NCI-H526 treated with DMSO at 0.1 percent for 48 hours (cell line): ENCODE measurements at regions not wholly inside any gene's neighbourhood (a gene's known extent, or its start where the extent isn't known, plus 50 kb on each side); places are given as distances from the start of the nearest gene placed in this dataset.

ENCODE experiments used
- DNase-seq: peaks from one replicate; lab custom pipeline; 2025; lab: John Stamatoyannopoulos, UW

DNA sequence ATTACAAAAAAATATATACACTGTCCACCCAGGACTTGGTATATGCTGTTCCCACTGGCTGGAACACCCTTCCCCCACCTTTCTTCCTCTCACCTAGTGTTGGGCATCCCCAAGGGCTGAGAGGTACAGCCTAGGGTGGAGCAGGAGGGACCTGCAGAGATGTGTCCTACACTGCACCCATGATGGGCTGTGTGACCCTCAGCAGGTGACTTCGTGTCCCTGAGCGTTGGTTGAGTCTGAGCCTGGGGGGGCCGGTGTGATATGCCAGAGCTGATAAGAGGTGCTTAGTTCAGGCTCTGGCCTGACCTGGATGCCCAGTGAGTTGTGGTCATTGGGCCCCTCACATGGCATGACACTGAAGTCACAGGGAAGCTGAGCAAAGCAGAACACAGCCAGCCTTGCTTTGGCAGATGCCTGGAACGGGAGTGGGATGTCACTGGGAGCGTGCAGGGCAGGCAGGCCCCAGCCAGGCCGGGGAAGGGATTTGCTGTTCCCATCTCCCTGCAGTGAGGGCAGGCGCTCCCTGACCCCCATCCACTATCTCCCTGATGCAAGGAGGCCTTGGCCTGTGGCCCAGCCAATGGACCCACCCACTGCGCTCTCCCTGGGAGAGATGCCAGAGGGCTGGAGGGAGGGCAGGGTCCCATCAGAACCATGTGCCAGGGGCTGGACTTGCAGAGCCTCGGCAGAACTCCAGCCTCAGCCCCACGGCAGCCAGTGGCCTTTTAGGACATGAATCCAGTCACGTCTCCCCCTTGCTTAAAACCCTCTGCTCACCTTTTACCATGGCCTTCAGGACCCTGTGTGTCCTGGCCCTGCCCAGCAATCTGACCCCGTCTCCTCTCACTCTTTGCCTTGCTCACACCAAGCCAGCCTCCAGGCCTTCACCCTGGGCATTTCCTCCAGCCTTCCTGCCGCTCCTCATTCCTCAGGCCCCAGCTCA lies 138.9 kb downstream of the MN1 start:
- no peak for DNase-seq

DNA sequence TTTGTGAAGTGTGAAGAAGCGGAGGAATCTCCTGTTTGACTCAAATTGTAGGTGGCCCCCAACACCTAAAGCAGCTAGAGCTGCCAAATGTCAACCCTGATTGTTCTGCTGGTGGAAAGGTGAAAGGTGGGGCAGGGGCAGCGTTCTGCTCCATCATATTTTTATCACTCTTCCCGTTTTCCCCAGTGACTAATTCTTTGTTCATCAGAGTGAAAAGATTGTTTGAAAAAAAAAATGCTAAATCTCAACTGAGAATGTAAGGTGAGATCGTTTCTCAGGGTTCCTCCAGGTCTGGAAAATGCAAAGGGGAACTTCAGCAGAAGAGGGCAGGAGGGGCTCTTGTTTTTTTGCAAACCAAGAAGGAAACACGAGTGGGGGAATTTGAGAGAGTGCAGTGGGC lies 137.7 kb downstream of the MN1 start:
- DNase-seq: no peak

DNA sequence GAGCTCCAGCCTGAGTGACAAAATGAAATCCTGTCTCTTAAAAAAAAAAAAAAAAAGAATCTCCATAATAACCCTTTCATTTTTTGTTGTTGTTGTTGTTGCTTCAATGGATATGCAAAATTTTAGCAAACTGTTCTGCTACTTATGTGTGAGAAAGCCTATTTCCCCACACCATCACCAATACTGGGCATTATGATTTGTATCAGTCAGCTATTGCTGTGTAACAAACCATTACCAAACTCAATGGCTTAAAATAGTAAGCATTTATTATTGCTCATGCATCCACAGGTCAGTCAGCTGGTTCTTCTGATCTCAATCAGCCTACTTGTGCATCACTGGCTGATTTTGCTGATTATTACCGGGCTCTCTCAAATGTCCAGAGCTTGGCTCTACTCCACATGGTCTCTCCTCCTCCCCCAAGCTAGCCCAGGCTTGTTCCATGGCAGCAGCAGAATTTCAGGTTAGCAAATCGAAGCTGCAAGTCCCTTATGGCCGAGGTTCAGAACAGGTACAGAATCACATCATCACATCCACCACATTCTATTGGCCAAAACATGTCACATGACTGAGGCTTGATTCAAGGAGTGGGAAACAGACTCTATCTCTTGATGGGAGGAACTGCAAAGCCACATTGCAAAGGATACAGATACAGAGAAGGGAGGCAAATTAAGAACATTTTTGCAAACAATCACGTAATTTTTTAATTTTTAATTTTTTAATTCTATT lies 135.1 kb downstream of the MN1 start:
- no peak for DNase-seq

DNA sequence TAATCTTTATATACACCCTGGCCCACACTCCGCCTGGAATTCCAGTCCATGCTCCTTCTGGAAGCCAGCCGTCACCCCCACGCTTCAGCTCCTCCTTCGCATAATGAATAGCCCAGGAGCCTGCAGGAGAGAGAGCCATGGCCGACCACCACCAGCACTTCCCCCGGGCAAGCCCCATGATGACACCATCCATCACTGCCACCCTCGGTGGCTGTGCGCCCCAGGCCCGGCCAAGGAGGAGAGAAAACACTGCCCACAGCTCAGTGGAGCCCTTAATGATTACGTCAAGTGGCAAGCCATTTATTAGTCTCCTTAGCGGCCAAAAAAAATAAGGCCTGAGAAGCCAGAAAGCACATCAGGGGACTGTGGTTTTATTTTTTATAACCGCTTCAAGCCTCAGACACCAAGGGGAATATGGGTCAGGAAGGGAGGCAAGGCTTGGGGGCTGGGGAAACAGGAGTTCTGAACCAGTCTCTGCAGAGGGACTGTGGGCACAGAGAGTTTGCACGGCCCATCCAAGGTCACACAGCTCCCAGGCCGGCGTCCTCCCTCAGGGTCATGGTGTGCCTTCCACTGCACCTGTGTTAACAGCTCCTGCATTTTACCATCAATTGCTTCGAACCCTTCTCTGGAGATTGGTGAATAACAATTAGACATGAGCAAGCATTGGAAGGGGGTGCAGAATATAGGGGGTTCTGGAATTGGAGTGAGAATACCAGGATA lies 134.3 kb downstream of the MN1 start:
- no peak for DNase-seq

DNA sequence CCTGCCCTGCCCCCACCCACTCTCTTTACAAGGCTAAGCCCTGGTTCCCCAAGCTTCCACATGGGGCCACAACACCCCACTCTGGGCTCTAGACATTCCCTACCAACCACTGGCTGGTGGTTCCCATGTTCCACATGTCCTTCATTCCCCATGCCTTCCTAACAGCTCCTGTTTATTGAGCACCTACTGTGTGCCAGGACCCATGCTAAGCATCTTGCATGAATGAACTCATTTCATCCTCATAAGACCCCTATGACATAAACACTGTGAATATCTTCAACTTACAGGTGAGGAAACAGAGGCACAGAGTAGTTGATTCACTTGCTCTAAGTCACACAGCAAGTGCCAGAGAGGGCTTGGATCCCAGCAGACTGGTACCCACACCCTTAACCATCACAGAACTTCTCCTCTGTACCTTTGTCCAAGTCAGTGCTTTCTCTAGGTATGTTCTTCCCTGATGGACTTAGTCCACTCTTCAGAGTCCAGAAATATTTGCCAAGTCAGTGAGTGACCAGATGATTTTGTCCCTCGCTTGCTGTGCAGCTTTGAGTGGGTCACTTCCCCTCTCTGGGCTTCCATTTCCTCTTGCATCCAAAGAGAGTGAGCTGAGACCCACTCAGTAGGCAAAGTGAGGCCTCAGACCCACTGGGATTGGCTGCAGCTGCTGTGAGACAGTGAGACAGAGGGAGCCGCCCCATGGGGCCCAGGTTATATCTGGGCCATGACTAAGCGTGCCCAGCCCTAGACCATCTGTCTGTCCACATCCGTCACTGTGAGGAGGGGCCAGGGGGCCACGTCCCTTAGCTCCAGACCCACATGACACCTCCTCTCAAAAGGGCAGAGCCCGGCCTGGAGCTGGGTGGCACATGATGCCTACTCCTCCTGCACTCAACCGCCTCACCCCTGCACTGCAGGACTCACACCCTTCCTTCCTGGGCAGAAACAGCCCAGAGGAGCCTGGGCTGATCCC lies 132.4 kb downstream of the MN1 start:
- no peak for DNase-seq

DNA sequence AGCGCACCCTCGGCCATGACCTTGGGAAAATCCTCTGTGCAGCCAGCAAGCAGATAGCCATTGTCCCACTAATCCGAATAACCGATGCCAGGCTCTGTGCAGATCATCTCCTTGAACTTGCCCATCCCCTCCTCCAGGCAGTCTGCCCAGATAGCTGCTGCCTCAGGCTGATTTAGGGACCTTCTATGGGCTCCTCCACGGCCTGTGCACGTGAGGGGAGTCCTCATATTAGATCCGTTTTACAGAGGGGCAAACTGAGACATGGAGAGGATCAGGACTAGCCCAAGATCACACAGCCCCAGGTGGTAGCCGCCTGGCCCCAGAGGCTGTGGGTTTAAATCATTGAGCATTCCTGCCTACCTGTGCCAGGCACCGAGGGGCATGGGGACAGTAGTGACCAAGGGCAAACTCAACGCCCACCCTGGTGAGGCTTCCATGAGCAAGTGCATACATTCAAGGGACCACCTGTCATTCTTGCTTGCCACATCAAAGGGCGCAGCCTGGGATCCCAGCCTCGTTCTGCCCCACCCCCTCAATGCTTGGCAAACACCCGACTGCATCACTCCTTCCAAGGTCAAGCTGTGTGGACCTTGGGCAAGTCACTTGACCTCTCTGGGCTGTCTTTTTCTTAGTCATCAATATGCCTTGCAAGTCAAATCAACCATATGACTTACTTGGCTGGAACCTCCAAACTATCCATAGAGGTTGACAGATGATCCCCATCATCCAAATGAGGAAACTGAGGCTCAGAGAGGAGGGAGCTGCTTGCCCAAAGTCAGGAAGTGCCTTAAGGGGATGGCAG lies 131.6 kb downstream of the MN1 start:
- DNase-seq: no peak

DNA sequence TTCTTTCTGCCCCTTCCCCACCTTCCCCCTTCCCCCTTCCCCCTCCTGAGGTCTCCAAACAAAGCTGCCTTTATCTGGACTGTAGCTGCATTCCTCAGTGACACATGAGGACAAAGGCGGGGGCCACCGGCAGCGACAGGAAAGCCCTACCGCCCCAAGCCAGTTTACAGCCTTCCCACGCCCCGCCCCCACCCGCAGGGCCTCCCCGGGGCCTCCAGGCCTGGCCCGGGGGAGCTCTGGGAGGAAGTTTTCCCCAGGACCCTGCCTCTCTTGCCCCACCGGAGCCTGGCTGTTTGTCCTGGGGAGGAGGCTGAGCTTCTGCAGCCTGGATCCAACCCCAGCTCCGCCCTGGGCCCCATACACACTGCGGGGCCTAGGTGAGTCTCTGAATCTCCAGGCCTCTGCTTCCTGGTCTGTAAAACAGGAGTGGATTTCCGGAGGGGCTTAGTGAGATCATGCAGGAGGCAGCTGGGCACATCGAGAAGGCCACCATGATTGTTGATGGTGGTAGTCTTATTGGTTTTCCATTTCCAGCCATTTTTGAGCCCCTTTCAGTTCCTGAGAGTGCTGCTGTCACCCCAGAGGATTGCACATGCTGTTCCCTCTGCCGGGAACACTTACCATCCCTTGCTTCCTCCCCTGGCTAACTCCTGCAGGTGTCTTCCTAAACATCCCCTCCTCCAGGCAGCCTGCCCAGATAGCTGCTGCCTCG lies 130.7 kb downstream of the MN1 start:
- DNase-seq: no peak

DNA sequence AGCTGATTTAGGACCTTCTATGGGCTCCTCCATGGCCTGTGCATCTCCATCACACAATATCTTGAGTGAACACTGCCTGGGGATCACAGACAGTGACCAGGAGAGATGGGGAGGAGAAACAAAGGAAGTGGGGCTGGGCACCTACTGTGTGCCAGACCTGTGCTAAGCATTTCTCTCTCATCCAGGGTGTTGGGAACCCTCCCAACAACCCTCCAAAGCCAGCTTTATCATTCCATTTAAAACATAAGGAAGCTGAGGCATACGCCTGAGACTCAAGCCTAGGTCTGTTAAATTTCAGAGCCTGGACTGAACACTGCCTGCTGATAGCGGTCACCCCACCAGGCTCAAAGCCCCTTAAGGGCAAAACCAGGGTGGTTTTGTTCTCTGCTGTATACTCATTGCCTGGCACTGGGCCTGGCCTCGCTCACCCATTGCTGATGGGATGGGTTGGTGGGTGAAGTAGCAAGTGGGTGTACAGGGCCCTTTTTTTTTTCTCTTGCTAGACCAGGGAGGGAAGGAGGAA lies 130.1 kb downstream of the MN1 start:
- no peak for DNase-seq

DNA sequence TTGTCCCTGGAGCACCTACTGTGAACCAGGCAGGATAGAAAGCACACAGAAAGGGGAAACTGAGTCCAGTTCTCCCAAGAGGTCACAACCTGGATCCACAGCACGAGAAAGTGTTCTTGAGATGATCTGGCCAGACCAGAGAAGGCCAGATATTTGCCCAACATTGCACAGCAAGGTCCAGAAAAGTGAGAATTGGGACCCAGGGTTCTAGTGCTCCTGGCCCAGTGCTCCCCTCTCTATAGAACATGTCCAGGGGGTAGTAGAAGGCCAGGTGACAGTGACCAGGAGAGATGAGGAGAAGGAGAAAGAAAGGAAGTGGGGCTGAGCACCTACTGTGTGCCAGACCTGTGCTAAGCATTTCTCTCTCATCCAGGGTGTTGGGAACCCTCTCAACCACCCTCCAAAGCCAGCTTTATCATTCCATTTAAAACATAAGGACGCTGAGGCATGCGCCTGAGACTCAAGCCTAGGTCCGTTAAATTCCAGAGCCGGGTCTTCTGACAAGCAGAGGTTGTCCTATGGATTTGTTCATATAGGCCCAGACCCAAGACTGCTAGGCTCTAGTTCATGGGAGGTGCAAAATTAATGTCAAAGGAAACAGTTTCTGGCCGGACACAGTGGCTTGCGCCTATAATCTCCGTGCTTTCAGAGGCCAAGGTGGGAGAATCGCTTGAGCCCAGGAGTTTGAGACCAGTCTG lies 128.7 kb downstream of the MN1 start:
- DNase-seq: no peak

DNA sequence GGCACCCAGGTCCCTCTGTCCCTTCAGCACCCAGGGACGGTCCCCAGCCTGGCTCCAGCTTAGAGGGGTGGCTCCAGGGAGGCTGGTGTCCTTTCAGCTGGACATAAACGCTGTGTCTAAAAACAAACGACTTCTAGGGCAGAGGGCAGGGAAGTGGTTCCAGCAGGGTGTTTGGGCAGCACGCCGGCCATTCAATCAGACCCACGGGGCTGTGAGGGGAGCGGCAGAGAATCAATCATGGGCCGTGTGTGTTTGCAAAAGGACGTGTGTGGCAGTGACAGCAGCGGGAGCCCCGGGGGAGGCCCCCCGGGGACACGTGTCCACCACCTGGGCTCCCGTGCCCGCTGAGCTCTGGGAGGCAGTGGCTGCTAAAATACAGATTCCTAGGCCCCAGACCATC lies 127.7 kb downstream of the MN1 start:
- DNase-seq: no peak

DNA sequence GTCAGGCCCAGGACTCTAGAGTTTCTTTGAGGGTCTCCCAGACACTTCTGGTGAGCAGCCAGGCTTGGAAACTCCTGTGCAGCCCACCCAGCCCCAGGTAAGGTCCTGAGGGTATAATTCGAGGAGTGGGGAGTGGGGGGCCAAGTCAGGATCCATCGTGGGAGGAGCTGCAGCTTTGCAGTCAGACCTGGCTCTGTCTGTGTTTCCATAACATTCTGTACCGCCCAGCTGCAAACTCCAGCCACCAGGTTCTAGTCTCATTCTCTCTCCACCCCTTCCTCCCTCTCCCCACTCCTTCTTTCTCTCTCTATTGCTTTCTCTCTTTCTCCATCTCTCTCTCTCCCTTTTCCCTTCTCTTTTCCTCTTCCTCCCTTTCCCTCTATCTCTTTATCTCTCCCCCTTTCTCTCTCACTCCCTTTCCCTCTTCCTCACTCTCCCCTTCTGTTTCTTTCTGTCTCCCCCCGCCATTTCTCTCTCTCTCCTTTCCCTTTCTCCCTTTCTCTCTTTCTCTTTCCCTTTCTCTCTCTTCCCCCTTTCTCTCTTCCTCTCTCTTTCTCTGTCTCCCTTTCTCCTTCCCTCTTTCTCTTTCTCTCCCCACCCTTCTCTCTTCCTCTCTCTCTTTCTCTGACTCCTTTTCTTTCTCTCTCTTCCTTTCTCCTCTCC lies 127.2 kb downstream of the MN1 start:
- DNase-seq: no peak

DNA sequence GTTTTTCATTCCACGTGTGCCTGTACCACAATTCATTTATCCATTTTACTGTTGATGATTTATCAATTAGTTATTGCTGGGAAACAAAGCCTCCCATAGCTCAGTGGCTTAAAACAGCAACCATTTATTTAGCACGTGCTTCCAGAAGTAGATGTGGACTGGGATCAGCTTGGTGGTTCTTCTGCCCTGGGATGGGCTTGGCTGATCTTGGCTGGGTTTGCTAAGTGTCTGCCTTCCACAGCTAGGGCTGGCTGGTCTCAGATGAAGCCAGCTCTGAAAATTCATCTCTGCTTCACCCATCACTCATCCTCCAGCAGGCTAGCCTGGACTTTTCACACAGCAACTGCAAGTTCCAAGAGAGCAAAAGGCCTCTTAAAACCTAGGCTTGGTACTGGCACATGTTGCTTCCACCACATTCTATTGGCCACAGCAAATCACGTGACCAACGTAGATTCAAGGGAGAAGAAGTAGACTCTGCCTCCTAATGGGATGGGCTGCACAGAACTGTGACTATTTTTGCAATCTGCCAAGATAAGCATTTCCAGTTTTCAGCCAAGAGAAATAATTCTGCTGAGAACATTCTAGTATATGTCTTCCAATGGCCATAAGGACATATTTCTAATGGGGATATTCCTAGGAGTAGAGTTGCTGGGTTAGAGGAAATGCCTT lies 124.9 kb downstream of the MN1 start:
- DNase-seq: no peak

DNA sequence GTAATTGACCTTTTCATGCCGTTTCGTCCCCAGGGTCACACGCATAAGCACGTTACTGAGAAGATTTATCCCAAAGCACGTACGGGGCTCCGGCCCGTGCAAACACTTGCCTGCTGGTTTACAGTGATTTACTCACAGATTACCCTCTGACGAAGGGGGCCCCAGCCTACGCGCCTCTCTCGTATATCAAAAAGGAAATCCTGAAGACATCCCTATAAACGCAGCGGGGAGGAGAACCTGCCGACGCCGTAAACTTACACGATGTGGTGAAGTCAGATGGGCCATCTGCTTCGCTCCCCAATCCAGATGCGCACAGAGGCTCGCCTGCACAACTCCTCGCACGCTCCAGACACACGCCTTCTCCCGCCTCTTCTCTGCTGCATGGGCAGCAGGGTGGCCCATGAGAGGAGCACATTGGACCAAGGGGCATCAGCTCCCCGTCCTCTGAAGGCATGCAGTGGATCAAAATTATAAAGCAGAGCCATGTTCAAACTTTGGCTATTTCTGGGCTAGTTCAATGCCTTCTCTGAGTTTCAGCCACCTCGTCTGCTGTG lies 123.6 kb downstream of the MN1 start:
- DNase-seq: no peak

DNA sequence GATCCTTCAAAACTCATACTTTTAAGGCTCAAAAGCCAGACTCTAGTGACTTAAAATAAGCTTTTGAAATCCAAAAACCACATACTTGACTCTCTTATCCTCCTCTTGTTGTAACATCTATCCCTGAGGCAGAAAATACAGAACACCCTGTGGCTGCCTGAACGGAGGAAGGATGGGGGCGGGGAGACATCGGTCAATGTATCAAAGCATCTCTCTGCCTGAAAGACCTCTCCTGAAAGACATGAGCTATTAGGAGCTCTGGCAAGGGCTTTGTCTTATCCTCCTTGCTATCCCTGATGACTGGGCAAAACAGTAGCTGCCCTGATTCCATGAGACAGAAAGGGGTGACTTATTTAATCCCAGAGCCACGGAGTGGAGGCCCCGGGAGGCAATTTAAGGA lies 122.4 kb downstream of the MN1 start:
- no peak for DNase-seq

DNA sequence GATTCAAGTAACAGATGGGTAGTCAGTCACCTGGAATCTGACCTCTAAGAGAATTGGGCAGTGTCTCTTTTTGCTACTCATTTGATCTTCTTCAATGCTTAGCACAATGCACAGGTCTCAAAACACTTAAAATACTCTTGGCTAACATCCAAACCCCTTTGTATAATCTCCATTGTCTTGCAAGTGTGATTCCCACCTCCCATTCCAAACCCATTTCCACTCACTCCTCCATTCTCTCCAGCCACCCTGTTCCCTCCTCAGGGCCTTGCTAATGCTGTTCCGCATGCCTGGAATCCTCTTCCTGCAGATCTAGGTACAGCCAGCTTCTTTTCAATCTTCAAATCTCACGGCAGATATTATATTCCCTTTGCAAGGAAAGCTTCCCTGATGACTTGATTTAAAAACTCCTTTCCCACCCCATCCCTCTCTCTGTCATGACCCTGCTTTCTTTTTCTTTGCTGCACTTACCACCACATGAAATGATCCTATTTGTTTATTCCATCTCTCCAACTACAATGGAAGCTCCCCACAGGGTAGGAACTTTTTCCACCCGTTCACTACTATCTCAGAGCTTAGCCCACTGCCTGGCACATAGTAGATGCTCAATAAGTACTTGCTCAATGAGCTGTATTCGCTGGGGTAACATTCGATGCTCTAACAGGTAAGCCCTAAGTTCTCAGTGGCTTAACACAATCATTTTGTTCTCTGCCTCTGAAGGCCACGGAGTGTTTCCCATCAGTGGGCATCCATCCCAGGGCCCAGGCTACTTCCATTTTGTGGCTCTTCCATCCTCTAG lies 121.7 kb downstream of the MN1 start:
- no peak for DNase-seq

DNA sequence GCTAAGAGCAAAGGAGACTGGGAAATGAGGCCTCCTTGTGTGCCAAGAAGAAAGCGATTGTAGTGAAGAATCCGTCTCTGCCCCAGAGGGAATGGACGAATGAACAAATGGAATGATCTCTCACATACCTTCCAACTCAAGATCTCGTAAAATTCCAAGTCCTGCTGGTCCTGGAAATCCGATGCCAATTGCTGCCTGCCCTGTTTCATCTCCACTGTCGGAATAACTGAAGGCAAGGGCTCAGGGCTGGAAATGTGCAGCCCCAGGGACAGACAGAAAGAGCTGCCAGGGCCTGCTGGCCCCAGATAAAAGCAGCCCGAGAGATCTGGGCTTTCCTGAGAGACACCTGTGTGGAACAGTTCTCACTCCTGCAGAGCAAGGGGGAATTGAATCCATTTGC lies 120.9 kb downstream of the MN1 start:
- DNase-seq: no peak

DNA sequence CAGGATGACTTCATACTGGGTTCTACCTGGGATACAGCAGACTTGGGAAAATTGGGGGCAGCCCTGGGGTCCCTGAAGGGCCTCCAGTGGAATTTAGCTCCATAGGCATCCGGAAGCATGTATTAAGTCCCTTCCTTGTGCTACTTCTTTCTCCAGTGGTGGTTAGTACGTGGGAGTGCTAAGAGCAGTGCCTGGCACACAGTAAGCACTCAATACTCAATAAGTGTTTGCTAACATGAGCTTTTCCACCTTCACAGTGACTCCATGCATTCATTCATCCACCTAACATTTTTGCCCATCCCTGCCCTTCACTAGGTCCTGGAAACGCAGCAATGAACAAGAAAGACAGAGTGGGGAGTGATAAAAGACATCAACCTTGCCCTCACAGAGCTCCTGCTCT lies 120.5 kb downstream of the MN1 start:
- no peak for DNase-seq
